Peyer's patch (tissue), 4 donors: ENCODE measurements at regions not wholly inside any gene's neighbourhood (a gene's known extent, or its start where the extent isn't known, plus 50 kb on each side); places are given as distances from the start of the nearest gene placed in this dataset.

Experiments used
- CTCF ChIP-seq, 6 experiments: fragments of 450-650 bp in 4 of 6; fragments of 200-600 bp in 2 of 6; sonication (generic) in 1 of 6; IDR thresholded peaks; one replicate each; pipeline ENCODE4 v1.5.1; 2017 to 2019; ENCODE audit warnings: antibody characterized with exemption in 6 of 6, mild to moderate bottlenecking in 3 of 6, moderate library complexity in 1 of 6
- POLR2A ChIP-seq, 2 donors: fragments of 450-650 bp; IDR thresholded peaks; one replicate each; pipeline ENCODE4 v1.5.1; 2017; ENCODE audit warnings: antibody characterized with exemption in 2 of 2, mild to moderate bottlenecking in 2 of 2, moderate library complexity in 2 of 2

GRCh38 chr4:166602068-166602467 lies 632.2 kb downstream of the SPOCK3 start:
- TF ChIP-seq POLR2A (IDR thresholded peaks at IDR 0.05) (no peak), CTCF (IDR thresholded peaks at IDR 0.05) (no peak)
